Kidney capillary endothelial cell (primary cell): ENCODE measurements at regions not wholly inside any gene's neighbourhood (a gene's known extent, or its start where the extent isn't known, plus 50 kb on each side); places are given as distances from the start of the nearest gene placed in this dataset.

Source experiments
- DNase-seq: peaks from one replicate; pipeline ENCODE4 v3.0.0-alpha.2; 2018; ENCODE audit warnings: low spot score

DNA sequence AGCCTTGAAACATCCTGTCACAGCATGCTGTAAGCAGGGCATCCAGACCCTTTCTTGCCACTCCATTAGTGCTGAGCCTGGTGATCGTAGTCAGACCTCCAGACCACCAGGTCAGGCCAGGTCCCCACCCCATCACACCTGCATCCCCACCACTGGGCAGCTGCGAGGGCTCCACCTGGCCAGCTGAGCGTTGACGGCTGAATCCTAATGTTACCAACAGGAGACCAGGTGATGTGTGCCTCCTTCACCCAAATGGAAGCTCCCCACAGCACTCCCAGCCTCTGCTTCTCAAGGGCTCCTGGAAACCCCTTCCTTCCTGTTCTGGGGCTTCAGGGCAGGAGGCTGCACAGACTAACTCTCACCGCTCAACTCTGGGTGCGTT lies 189.4 kb downstream of the C16orf95 start:
- no peak for DNase-seq

DNA sequence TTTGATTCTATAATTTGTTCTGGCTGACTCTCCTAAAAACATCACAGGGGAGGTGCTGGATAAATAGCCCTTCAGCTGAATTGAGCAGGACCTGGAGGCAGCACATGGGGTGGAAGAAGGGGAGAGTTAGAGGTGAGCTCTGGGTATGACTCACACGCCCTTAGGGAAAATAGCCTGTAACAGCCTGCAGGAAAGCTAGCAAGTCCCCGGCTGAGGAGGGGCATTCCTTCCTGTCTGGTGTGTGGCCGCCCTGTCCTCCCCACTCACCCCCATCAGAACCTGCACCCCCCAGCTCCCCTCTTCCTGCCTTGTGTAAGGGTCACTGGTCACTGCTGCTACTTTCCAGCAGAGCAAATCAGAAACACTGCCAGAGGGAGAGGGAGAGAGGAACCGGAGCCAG lies 187.4 kb downstream of the C16orf95 start:
- no peak for DNase-seq

DNA sequence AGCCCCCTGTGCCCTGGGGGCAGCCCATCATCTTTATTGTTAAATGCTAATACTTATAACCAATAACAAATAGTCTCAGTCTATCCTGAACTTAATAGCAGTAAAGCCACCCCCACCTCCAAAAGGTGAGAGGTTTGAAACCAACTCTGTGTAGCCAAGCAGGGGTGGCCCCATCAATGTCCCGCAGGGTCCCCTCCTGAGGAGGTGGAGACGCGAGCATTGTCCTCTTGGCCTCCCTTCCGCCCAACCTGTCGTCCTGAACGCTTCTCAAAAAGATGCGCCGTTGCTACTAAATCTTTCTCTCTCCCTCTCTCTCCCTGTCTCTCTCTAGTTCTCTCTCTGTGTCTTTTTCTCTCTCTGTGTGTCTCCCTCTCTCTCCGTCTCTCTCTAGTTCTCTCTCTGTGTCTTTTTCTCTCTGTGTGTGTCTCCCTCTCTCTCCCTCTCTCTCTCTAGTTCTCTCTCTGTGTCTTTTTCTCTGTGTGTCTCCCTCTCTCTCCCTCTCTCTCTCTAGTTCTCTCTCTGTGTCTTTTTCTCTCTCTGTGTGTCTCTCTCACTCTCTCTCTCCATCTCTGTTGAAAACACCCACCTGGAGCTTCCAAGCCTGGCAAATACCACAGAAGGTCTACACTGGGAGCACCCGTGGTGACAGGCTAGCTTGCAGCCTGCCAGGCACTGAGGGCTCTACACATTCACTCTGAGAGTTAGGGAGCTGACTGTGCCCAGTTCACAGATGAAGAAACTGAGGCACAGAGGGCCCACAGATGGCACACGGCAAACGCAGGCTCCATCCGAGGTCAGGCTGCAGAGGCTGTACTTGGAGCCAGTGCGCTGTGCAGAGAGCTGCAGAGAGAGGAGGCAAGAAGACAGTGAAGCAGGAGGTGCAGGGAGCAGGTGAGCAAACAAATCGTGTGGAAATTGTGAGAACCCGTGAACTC lies 185.9 kb downstream of the C16orf95 start:
- DNase-seq = no peak

DNA sequence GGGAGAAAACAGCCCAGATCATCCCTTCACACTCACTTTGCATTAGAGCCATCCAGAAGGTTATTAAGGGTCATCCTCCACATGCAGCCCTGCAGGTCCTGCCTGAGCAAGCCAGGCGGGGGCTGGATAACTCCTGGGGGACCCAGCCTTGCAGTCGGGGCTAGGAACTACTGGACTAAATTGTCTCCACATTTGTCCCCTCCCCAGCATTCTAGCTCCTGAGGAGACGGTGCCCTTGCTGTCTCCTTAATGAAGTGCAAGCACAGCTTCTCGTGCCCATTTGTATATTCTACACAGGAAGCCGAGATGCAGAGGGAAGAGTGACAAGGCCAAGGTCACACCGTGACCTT lies 185.2 kb downstream of the C16orf95 start:
- no peak for DNase-seq

DNA sequence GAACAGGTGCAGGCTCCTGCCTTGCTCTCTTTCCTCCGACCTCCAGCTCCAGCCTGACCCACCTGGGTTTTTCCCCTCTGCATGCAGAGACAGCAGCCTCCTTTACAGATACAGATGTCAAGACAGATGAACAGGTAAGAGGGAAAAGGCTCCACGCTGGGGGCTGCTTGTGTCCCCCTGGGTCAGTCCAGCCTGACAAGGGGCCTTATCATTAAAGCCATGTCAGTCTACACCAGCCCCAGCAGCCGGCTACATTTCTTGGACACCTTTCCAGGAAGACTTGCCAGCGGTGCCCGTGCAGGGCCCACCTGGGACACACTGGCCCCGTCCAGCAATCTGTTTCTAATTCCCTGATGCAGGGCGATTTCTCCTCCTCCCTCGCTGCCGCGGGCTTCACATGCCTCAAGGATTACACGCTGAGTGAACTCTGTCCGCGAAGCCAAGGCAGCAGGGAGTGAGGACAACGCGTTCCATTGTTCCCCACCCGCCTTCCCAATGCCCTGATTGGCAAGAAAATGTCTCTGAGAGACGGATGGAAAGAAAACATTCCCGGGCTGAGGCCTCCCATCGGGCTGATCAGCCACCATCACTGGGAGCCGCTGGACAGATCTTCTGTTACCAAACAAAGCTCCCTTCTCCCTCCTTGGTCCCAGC lies 184.7 kb downstream of the C16orf95 start:
- no peak for DNase-seq

DNA sequence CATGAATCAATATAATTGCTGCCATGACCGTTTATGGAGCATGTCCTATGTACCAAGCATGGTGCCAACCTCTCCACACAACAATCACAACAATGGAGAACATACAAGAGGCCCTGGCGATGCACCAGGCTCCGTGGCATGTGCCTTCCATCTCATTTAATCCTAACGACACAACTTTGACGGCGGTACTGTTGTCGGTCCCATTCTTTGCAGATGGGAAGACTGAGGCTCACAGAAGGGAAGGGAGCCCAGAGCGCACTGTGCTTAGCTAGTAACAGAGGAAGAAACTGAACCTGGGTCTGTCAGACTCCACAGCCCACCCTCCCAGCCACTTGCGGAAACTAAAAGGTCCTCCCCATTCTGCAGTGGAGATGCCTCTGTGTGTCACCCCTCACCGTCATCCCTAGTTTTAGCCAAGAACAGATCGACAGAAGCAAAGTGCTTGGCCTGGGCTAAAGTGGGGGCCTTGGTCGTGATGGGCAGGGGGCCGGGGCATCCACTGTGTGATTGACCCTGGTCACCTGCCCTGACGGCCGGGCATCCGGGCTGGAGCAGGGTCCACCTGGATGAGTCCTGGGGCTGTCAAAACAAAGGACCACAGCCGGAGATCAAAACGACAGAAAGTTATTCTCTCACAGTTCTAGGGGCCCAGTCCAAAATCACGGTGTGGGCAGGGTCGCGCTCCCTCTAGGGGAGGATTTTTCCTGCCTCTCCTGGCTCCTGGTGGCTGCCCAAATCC lies 183.9 kb downstream of the C16orf95 start:
- no peak for DNase-seq

DNA sequence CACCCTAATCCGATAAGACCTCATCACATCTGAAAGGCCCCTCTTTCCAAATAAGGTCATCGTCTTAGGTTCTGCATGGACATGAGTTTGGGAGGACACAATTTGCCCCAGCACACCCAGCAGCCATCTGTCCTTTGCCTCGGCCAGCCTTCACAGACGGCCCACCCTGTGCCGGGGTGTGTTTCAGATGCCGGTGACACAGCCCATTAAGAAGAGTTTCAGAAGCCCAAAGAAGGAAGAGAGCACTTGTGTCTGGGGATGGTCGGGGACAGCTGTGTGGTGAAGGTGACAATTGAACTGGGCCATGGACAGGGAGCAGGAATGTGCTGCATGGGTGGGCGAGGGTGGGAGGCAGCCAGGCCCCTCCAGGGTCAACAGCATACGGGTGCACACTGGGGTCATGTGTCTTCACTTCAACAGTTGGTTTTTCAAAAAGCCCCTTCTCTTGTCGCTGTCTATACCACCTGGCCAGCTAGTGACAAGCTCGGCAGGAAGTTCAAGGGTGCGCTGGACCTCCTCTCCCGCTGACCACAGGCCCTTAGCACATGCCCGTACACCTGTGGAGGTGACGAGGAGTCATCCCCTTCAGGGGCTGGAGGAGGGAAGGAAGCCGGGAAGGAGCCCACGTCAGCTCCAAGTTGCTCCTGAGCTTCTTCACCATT lies 183.1 kb downstream of the C16orf95 start:
- DNase-seq = no peak

DNA sequence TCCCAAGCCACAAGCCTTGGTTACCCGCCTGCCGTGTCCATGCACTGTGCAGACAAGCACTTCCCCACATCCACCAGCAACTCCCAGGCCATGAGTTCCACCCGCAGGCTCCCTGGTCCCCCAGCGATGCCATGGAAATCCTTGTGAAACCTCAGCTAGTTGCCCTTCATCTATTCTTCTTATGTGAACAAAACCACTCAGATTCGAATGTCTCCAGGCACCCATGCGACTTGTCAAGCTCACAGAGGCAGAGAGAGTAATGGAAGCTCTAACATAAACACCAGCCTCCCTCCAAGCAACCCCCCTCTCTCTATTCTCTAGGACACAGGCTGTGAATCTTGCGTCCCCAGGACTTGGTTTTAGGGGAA lies 182.6 kb downstream of the C16orf95 start:
- DNase-seq = no peak

DNA sequence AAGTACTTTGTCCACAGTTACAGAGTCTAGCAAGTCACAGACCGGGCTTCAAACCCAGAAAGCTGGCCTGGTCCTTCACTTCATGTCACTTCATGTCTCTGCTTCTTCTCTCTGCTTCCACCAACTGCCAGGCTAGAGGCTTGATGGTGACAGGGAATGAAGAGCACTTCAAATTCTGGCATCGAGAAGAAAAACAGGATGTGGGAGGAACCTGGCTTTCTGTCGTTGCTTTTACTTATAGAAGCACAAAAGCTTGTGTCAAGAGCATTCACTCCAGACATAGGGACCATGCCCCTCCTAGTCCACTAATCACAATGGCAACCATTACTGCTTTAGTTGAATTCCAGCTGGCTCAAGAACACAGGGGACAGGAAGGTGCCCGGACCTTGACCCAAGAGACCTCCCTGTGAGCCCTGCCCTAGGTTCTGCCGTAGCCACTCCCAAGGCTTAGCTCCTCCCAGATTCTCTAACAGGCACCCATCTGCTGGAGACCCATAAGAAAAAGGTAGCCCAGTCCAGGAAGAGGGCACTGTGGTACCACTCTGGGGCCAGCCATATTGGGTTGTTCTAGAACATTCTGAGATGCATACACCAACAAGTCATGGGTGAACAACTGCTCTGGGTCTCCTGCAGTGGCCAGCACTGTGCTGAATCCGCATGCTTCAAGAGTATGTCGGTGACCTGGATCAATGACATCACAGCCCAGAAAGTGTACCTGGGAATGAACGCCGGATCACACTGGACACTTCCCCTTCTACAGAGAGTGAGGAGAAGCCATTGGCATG lies 181.8 kb downstream of the C16orf95 start:
- no peak for DNase-seq

DNA sequence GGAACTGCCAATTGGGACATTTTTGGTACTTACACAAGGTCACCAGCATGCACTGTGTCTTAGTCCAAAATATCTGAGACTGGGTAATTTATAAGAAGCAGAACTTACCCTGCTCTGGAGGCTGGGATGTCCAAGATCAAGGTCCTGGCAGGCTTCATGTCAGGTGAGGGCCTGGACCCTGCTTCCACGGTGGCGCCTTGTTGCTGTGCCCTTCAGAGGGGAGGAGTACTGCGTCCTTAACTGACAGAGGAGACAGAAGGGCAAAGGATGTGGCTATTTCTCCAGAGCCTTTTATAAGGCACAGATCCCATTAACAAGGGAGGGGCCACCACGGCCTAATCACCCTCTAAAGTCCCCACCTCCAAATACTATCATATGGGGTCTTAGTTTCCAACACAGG lies 178.9 kb downstream of the C16orf95 start:
- no peak for DNase-seq

DNA sequence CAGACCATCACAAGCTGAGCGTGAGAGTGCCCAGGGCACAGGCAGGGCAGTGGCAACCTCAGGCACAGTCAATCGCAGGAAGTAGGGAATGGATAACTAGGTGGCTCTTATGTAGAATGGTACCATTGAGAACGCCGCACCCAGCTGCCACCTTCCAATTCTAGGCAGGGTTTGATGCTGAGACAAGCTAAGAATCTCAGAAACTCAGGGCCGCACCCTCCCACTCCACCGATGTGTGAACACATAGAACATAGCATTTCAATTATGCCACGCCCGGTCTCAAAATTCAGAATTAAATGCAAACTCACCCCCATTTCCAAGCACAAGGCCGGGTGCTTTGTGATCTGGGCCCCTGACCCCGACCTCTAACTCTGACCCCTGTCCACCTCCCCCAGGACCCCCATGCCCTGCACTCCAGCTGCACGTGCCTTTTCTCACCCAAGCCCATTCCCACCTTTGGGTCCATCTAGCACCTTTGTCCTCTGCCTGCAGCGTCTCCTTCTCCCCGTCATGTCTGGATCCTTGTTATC lies 178.4 kb downstream of the C16orf95 start:
- DNase-seq = no peak

DNA sequence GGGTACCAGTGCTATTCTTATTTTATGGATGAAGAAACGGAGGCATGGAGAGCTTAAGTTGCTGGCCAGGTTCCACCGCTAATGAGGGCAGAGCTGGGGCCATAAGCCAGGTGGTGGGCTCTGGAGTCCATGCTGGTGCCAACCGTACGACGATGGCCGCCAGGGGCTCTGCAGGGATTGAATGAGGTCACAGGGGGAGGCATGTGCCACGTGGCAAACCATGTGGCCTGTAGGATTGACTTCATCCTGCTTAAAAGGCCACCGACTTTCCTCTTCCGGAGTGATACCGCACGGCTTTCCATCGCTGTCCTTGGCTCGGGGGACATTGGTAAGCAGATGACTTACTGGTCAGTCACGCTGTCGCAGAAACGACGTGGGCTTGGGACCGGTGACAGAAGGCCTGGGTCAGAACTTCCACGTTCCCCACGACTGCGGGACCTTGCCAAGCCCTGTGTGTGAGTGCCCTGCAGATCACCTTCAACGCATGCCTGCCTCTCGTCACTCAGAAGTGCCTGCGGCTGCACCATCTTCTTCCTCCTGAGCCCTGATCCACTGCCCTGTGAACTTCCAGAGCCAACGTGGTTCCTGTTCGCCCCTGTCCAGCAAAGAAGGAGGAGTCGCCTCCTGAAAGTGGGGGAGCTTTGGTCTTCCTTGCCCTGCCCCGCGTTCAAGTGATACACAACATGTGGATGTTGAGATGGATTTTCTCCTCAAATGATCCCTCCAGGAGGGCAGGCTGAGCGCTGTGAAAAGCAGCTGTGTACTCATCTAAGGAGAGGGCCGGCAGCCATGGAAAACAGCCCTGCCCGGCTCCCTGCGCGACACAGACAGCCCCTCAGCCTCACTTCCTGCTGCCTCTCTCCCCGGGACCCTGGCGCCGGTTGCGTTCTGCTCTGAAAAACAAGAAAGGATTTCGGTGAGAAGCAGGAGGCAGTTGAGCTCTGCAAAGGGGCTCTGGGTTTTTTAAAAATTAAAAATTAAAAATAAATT lies 176.7 kb downstream of the C16orf95 start:
- no peak for DNase-seq

DNA sequence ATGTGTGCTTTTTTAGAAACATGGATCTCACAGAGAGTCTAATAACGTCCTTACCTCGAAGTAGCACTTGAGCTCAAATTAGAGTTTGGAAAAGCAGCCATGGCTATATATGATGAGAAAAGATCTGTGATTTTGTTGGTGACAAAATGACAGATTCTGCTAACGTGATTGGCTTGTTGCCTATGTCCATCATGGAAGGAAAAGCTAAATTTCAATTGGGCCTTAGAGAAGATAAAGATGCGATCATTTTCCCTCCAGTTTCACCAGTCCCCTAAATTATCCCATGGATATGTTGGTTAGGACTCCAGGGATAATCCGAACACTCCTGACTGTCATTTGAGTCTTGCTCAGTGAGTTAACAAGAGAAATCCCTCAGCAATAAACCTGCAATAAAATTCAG lies 175.8 kb downstream of the C16orf95 start:
- no peak for DNase-seq

DNA sequence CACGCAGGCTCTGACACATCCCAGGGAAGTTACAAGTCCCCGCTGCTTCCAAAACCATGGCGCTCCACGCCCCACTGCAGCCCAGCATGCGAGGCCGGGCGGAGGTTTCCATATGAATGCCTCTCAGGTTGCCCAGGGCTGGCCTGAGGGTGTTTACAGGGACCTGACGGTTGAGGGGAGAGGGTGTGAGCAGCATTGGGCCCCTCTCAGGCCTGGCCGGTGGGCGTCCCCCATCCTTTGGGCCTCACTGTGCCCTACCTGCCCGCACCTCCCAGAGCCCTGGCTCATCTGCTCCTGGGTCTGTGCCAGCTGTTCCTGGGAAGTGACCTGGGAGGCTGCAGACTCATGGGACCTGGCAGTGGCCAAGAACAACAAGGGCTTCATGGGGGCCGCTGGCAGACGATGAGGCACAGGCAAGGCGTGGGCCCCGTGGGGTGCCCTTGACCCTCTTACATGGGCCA lies 173.5 kb downstream of the C16orf95 start:
- no peak for DNase-seq

DNA sequence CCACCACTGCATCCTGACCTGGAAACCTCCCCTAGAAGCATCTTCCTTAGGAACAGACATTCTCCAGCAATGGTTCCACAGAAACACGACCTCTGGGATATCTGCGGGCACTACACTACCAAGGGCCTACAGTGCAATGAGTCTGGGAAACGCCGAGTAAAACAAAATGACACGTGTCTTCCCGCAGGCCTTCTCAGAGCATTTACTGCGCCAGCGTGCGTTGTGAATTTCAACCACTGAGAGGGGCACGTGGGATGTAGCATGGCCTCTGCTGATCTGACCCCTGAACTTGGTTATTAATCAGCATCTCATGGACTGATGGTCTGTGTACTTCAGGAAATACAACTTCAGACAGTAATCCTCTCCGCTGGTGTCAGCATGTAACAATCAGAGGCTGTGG lies 173.0 kb downstream of the C16orf95 start:
- DNase-seq = no peak

DNA sequence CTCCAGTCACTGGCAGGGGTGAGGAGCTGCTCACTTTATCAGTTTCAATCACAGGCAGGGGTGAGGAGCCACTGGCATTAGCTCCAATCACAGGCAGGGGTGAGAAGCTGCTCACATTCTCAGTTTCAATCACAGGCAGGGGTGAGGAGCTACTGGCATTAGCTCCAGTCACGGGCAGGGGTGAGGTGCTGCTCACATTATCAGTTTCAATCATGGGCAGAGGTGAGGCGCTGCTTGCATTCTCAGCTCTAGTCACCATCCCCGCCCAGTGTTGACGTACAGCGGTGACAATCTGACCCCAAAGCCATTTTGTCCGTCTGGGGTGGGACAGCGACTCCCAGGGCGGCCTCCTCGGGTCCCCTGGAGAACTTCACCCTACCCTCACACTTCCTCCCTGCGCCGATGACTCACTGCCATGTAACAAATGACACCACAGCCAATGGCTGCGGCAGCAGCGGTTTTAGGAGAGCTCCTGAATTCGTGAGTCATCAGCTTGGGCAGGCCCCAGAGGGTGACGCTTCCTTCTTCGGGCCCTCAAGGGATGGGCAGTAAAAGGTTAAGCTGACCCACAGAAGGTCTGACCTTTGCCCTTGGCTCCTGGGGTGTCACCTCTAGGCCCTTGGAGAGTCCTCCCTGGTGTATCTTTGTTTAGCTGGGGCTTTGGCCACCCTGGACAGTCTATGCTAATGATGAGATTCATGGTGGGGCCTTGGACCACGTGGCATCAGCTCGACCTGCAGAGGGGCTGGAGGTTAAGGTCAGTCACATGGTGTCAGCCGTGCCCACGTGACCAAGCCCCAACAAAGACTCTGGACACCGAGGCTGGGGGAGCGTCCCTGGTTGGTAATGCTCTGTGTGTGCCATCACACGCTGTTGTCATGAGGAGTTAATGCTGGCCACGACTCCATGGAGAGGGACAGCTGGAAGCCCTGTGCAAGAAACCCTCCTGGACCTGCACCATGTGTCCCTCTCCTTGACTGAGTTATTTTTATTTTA lies 171.7 kb downstream of the C16orf95 start:
- no peak for DNase-seq

DNA sequence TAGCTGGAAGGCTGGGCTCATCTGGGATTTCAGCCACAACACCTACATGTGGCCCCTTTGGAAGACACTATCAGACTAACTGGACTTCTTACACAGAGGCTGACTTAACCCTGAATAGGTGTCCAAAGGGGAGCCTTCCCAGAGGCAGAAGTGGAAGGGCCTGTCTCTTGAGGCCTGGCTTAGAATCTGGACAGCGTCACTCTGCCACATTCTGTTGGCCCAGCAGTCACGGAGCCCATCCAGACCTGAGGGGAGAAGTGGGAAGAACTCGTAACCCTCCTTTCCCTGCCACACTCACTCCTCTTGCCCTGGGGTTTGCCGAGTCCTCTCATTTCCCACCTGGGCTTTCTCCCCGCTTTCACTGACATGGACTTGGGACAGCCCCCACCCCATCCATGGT lies 170.5 kb downstream of the C16orf95 start:
- DNase-seq = no peak

DNA sequence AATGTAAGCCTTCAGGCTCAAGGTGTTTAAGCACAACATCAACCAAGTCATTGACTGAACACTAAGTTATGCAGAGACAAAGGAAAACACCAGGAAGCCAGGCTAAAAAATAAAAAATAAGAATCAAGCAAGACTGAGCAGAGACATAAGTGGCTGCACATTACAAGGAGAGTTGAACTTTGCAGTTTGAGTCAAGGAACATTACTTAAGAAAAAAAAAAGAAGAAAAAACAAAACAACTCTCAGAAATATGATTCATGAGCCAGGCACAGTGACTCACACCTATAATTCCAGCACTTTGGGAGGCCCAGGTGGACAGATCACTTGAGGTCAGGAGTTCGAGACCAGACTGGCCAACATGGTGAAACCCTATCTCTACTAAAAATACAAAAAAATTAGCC lies 168.1 kb downstream of the C16orf95 start:
- no peak for DNase-seq

DNA sequence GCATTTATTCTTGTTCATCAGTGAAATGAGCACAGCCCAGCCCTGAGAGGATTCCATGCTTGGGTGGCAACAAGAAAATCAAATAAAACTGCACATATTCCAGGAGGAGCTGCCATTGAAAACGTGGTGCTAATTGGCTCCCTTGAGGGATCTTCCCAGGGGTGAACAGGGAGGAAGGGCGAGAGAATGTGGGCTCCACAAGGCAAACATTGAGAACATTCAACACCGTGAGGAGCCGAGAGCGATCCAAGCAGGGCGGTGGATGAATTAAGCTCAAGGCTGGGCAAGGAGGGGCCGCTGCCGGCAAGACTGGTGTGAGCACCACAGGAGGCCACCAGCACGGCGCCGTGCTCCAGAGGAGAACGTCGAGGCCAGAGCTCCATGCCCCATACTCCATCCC lies 166.9 kb downstream of the C16orf95 start:
- DNase-seq = no peak
